HG02763 (cell line): ENCODE measurements at regions not wholly inside any gene's neighbourhood (a gene's known extent, or its start where the extent isn't known, plus 50 kb on each side); places are given as distances from the start of the nearest gene placed in this dataset.

Source experiments
- ATAC-seq: cut with Tn5 transposase; IDR thresholded peaks from one replicate; pipeline ENCODE4 v1.9.1; 2021; ENCODE audit warnings: mild to moderate bottlenecking, moderate library complexity; ENCODE audit not compliant: unreplicated experiment

GRCh38 chr5:87099291-87099839 is 168.3 kb upstream of the RASA1 start:
- ATAC-seq = no peak

- no peak for ATAC-seq
These were observed 167.7 kb upstream of the RASA1 start for GRCh38 chr5:87099968-87100367.

GRCh38 chr5:87101321-87101720 is 166.4 kb upstream of the RASA1 start:
- ATAC-seq = no peak

GRCh38 chr5:87102841-87103240 is 164.8 kb upstream of the RASA1 start:
- no peak for ATAC-seq

GRCh38 chr5:87103616-87104287 is 163.9 kb upstream of the RASA1 start:
- peak; percentile 82 for ATAC-seq

GRCh38 chr5:87105577-87105976 is 162.1 kb upstream of the RASA1 start:
- ATAC-seq = no peak

GRCh38 chr5:87109746-87110145 is 157.9 kb upstream of the RASA1 start:
- ATAC-seq = no peak

GRCh38 chr5:87110721-87111120 is 157.0 kb upstream of the RASA1 start:
- no peak for ATAC-seq

GRCh38 chr5:87113861-87114260 is 153.8 kb upstream of the RASA1 start:
- no peak for ATAC-seq

- ATAC-seq = no peak
These were observed 153.1 kb upstream of the RASA1 start for GRCh38 chr5:87114631-87115030.

GRCh38 chr5:87115839-87116364 is 151.8 kb upstream of the RASA1 start:
- no peak for ATAC-seq

- ATAC-seq = peak; percentile 89
These were observed 150.7 kb upstream of the RASA1 start for GRCh38 chr5:87116825-87117512.

GRCh38 chr5:87119588-87119987 is 148.1 kb upstream of the RASA1 start:
- ATAC-seq = no peak

- ATAC-seq = no peak
These were observed 147.0 kb upstream of the RASA1 start for GRCh38 chr5:87120518-87121303.

GRCh38 chr5:87121304-87122150 is 146.2 kb upstream of the RASA1 start:
- ATAC-seq = peak; percentile 82

GRCh38 chr5:87122151-87122977 is 145.3 kb upstream of the RASA1 start:
- ATAC-seq = no peak

- ATAC-seq = no peak
These were observed 141.9 kb upstream of the RASA1 start for GRCh38 chr5:87125766-87126165.

- no peak for ATAC-seq
These were observed 140.8 kb upstream of the RASA1 start for GRCh38 chr5:87126869-87127268.

- ATAC-seq = no peak
These were observed 140.3 kb upstream of the RASA1 start for GRCh38 chr5:87127426-87127825.
